PC-3 (cell line): ENCODE measurements at regions not wholly inside any gene's neighbourhood (a gene's known extent, or its start where the extent isn't known, plus 50 kb on each side); places are given as distances from the start of the nearest gene placed in this dataset.

Experiments
- CTCF ChIP-seq: fragments of 300-600 bp; sonication (generic); conservative IDR thresholded peaks from 2 replicates; pipeline ENCODE4 v1.5.1; 2017; ENCODE audit warnings: antibody characterized with exemption, low read depth, mild to moderate bottlenecking, low read length
- EZH2phosphoT487 ChIP-seq: fragments of 300-600 bp; sonication (generic); IDR thresholded peaks from 2 replicates; pipeline ENCODE4 v1.6.1; 2018; ENCODE audit warnings: mild to moderate bottlenecking, antibody characterized with exemption, low read length, borderline replicate concordance

- TF ChIP-seq CTCF (no peak), EZH2phosphoT487 (no peak)
These were observed 1194.7 kb downstream of the GALC start for GRCh38 chr14:86798330-86798729.
